ENCODE measurements at regions not wholly inside any gene's neighbourhood (a gene's known extent, or its start where the extent isn't known, plus 50 kb on each side); places are given as distances from the start of the nearest gene placed in this dataset.

GRCh38 chrX:146154191-146154590 lies 336.6 kb downstream of the SLITRK2 start:
- Histone ChIP-seq H4K20me1 (ENCODE audit: low read length) (no peaks in the 10 kb centered on the region), H3K27ac (ENCODE audit: low read length) (no peak overlapping the region), H3K27me3 (ENCODE audit: low read length) (no peaks in the 10 kb centered on the region), H3K36me3 (ENCODE audit: low read depth, low read length) (no peaks in the 10 kb centered on the region), H2AFZ (ENCODE audit: low read length) (no peak overlapping the region), H3F3A (ENCODE audit: low read length, unreplicated experiment) (no peaks in the 10 kb centered on the region), H3K9ac (ENCODE audit: low read length) (no peak overlapping the region), H3K4me2 (ENCODE audit: low read length) (no peak overlapping the region), H3K4me1 (ENCODE audit: insufficient read depth, low read length) (no peaks in the 10 kb centered on the region), H3K4me3 (ENCODE audit: low read length) (no peak overlapping the region), H3K9me2 (replicated peaks; ENCODE audit: low read length) (no peaks in the 10 kb centered on the region), H3K79me2 (ENCODE audit: low read length) (no peaks in the 10 kb centered on the region), H3K9me3 (ENCODE audit: low read length) (no peaks in the 10 kb centered on the region)
- intact Hi-C loops (cut with micrococcal nuclease): no loop called here
- POLR2A ChIA-PET (ENCODE audit: unreplicated experiment): no interaction called here
- no peak for ATAC-seq
- TF ChIP-seq EZH2 (IDR thresholded peaks at IDR 0.05; ENCODE audit: low read length, unreplicated experiment) (no peak), CTCF (conservative IDR thresholded peaks at IDR 0.05; ENCODE audit: low read depth, low read length) (no peak), EZH2phosphoT487 (IDR thresholded peaks at IDR 0.05; ENCODE audit: borderline replicate concordance, low read length) (no peak)
- no TSS peak for BruUV-seq (replicated peaks)
- CTCF ChIA-PET: no interaction called here
- no peak for DNase-seq

GRCh38 chrX:146160443-146161203 lies 343.0 kb downstream of the SLITRK2 start:
- intact Hi-C loops (cut with micrococcal nuclease): no loop called here
- no peak overlapping the region for H2AFZ ChIP-seq (ENCODE audit: low read length)
- BruUV-seq (replicated peaks): no TSS peak
- no peak overlapping the region for H3K9ac ChIP-seq (ENCODE audit: low read length)
- POLR2A ChIA-PET (ENCODE audit: unreplicated experiment): no interaction called here
- no peak overlapping the region for H3K4me3 ChIP-seq (ENCODE audit: low read length)
- no peak for TF ChIP-seq CTCF (conservative IDR thresholded peaks at IDR 0.05; ENCODE audit: low read depth, low read length)
- TF ChIP-seq EZH2phosphoT487 (IDR thresholded peaks at IDR 0.05; ENCODE audit: borderline replicate concordance, low read length): no peak
- no peak for TF ChIP-seq EZH2 (IDR thresholded peaks at IDR 0.05; ENCODE audit: low read length, unreplicated experiment)
- no peaks in the 10 kb centered on the region for H3K27me3 ChIP-seq (ENCODE audit: low read length)
- ATAC-seq: no peak
- no peaks in the 10 kb centered on the region for H3K9me2 ChIP-seq (replicated peaks; ENCODE audit: low read length)
- no peak overlapping the region for H3K27ac ChIP-seq (ENCODE audit: low read length)
- H3K36me3 ChIP-seq (ENCODE audit: low read depth, low read length): no peaks in the 10 kb centered on the region
- CTCF ChIA-PET: no interaction called here
- H3K79me2 ChIP-seq (ENCODE audit: low read length): no peaks in the 10 kb centered on the region
- peak; percentile 16 for DNase-seq
- no peaks in the 10 kb centered on the region for H3K4me1 ChIP-seq (ENCODE audit: insufficient read depth, low read length)
- no peaks in the 10 kb centered on the region for H3K9me3 ChIP-seq (ENCODE audit: low read length)
- H3K4me2 ChIP-seq (ENCODE audit: low read length): no peak overlapping the region
- no peaks in the 10 kb centered on the region for H3F3A ChIP-seq (ENCODE audit: low read length, unreplicated experiment)
- no peaks in the 10 kb centered on the region for H4K20me1 ChIP-seq (ENCODE audit: low read length)

GRCh38 chrX:146173742-146174141 lies 356.1 kb downstream of the SLITRK2 start:
- Histone ChIP-seq H2AFZ (ENCODE audit: low read length) (no peak overlapping the region), H3K4me3 (ENCODE audit: low read length) (no peak overlapping the region), H3K9ac (ENCODE audit: low read length) (no peak overlapping the region), H3K79me2 (ENCODE audit: low read length) (no peaks in the 10 kb centered on the region), H3K27ac (ENCODE audit: low read length) (no peak overlapping the region), H3K4me2 (ENCODE audit: low read length) (no peak overlapping the region), H3K36me3 (ENCODE audit: low read depth, low read length) (no peaks in the 10 kb centered on the region), H3K9me3 (ENCODE audit: low read length) (no peaks in the 10 kb centered on the region), H3K27me3 (ENCODE audit: low read length) (no peaks in the 10 kb centered on the region), H3K4me1 (ENCODE audit: insufficient read depth, low read length) (no peaks in the 10 kb centered on the region), H3F3A (ENCODE audit: low read length, unreplicated experiment) (no peaks in the 10 kb centered on the region), H3K9me2 (replicated peaks; ENCODE audit: low read length) (no peaks in the 10 kb centered on the region), H4K20me1 (ENCODE audit: low read length) (no peaks in the 10 kb centered on the region)
- DNase-seq: peak; percentile 3
- intact Hi-C loops (cut with micrococcal nuclease): no loop called here
- no peak for ATAC-seq
- no peak for TF ChIP-seq CTCF (conservative IDR thresholded peaks at IDR 0.05; ENCODE audit: low read depth, low read length)
- TF ChIP-seq EZH2 (IDR thresholded peaks at IDR 0.05; ENCODE audit: low read length, unreplicated experiment): no peak
- no peak for TF ChIP-seq EZH2phosphoT487 (IDR thresholded peaks at IDR 0.05; ENCODE audit: borderline replicate concordance, low read length)
- CTCF ChIA-PET: no interaction called here
- POLR2A ChIA-PET (ENCODE audit: unreplicated experiment): no interaction called here
- no TSS peak for BruUV-seq (replicated peaks)
